ENCODE measurements at regions not wholly inside any gene's neighbourhood (a gene's known extent, or its start where the extent isn't known, plus 50 kb on each side); places are given as distances from the start of the nearest gene placed in this dataset.

GRCh38 chr1:235925016-235925415 is 58.3 kb upstream of the LYST start:
- WGBS, 2 donors = 84 to 92% methylated on average over 5 of the region's 5 CpGs
- no peak for DNase-seq (ENCODE audit: low spot score in 2 of 2)
- intact Hi-C loops (cut with DNase I; ENCODE audit: low total_unique reads) = no loop called here

GRCh38 chr1:235923466-235924021 is 56.8 kb upstream of the LYST start:
- H3K4me3 ChIP-seq (ENCODE audit: low read depth, poor library complexity, severe bottlenecking) = no peak overlapping the region
- 35 to 51% methylated on average over 6 of the region's 6 CpGs for WGBS, 2 donors
- no peak for DNase-seq (ENCODE audit: low spot score in 2 of 2)
- TF ChIP-seq, protein P1, sequence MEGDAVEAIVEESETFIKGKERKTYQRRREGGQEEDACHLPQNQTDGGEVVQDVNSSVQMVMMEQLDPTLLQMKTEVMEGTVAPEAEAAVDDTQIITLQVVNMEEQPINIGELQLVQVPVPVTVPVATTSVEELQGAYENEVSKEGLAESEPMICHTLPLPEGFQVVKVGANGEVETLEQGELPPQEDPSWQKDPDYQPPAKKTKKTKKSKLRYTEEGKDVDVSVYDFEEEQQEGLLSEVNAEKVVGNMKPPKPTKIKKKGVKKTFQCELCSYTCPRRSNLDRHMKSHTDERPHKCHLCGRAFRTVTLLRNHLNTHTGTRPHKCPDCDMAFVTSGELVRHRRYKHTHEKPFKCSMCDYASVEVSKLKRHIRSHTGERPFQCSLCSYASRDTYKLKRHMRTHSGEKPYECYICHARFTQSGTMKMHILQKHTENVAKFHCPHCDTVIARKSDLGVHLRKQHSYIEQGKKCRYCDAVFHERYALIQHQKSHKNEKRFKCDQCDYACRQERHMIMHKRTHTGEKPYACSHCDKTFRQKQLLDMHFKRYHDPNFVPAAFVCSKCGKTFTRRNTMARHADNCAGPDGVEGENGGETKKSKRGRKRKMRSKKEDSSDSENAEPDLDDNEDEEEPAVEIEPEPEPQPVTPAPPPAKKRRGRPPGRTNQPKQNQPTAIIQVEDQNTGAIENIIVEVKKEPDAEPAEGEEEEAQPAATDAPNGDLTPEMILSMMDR (IDR thresholded peaks at IDR 0.05) = no peak
- no peak for TF ChIP-seq POLR2A (IDR thresholded peaks at IDR 0.05)
- intact Hi-C loops (cut with DNase I; ENCODE audit: low total_unique reads) = no loop called here

More at GRCh38 chr1:235925016-235925415, 58.3 kb upstream of the LYST start:
- H3K4me3 ChIP-seq (ENCODE audit: low read depth, poor library complexity, severe bottlenecking) = no peak overlapping the region
- TF ChIP-seq POLR2A (IDR thresholded peaks at IDR 0.05) = no peak
- TF ChIP-seq, protein P1 (IDR thresholded peaks at IDR 0.05) = no peak

DNA sequence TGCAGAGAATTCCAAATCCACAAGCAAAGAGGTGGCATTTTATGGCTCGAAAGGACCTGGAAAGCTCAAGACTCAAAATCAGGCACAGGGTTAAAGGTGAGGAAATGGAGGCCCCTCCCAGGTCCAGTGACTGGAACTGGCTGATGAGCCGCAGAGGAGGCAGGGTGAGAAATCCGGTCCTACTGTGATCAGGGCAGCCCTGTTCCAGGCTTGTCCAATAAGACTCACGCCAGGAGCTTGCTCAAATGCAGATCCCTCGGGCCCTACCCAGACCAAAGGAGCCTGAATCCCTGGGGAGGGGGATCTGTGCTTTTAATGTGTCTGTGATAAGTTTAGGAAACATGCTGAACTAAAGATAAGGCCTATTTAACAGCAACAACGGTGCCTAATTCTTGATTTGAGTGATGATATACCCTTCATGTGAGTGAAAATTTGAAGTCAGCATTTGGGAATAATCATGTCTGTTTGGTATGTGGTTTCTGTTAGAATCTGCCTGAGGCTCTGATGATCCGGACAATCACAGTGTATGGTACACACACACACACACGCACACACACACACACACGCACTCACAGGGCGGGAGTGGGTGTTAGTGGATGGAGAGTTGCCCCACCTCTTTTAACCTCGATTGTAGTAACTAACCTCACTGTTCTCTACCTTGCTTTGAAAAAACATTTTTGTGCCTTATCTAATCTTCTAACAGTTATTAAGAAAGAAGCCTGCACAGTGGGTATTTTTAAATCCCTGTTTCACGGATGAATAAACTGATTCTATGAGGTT is 54.1 kb upstream of the LYST start:
- no peak for DNase-seq (ENCODE audit: low spot score in 2 of 2)
- 41 to 43% methylated on average over 11 of the region's 12 CpGs for WGBS, 2 donors
- intact Hi-C loops (cut with DNase I; ENCODE audit: low total_unique reads) = no loop called here
- TF ChIP-seq, protein P1 (IDR thresholded peaks at IDR 0.05) = no peak
- no peak for TF ChIP-seq POLR2A (IDR thresholded peaks at IDR 0.05)
- no peak overlapping the region for H3K4me3 ChIP-seq (ENCODE audit: low read depth, poor library complexity, severe bottlenecking)

- TF ChIP-seq POLR2A (IDR thresholded peaks at IDR 0.05) = no peak
- TF ChIP-seq, protein P1 (IDR thresholded peaks at IDR 0.05) = no peak
- 36 to 37% methylated on average over 5 of the region's 5 CpGs for WGBS, 2 donors
- intact Hi-C loops (cut with DNase I; ENCODE audit: low total_unique reads) = no loop called here
- DNase-seq (ENCODE audit: low spot score in 2 of 2) = no peak
- no peak overlapping the region for H3K4me3 ChIP-seq (ENCODE audit: low read depth, poor library complexity, severe bottlenecking)
These were observed 53.2 kb upstream of the LYST start for GRCh38 chr1:235919833-235920441.

- TF ChIP-seq, protein P1 (IDR thresholded peaks at IDR 0.05) = no peak
- TF ChIP-seq POLR2A (IDR thresholded peaks at IDR 0.05) = no peak
- intact Hi-C loops (cut with DNase I; ENCODE audit: low total_unique reads) = no loop called here
- H3K4me3 ChIP-seq (ENCODE audit: low read depth, poor library complexity, severe bottlenecking) = no peak overlapping the region
- 70 to 71% methylated on average over 12 of the region's 12 CpGs for WGBS, 2 donors
- DNase-seq (ENCODE audit: low spot score in 2 of 2) = no peak
These were observed 52.6 kb upstream of the LYST start for GRCh38 chr1:235919127-235919832.

Measured in lower leg skin (tissue), 4 donors.